SK-N-SH (cell line): ENCODE measurements at regions not wholly inside any gene's neighbourhood (a gene's known extent, or its start where the extent isn't known, plus 50 kb on each side); places are given as distances from the start of the nearest gene placed in this dataset.

Experiments
- CTCF ChIP-seq: fragments of 200-600 bp; sonication (generic); IDR thresholded peaks from 2 replicates; pipeline ENCODE4 v1.6.1; 2017; ENCODE audit warnings: antibody characterized with exemption, mild to moderate bottlenecking, moderate library complexity
- EZH2phosphoT487 ChIP-seq: fragments of 200-600 bp; sonication (generic); IDR thresholded peaks from 2 replicates; pipeline ENCODE4 v1.6.1; 2017; ENCODE audit warnings: low read depth, mixed run types, mild to moderate bottlenecking, antibody characterized with exemption, moderate library complexity, borderline replicate concordance
- FOXM1 ChIP-seq: IDR thresholded peaks from 2 replicates; pipeline ENCODE4 v1.4.0; 2012; ENCODE audit warnings: low read depth, mild to moderate bottlenecking
- GATA2 ChIP-seq: sonication (generic); formaldehyde crosslinking; IDR thresholded peaks from 2 replicates; pipeline ENCODE4 v1.5.0; 2020; ENCODE audit warnings: mild to moderate bottlenecking, missing genetic modification reagents
- MXI1 ChIP-seq: IDR thresholded peaks from 2 replicates; pipeline ENCODE4 v1.6.1; 2012; ENCODE audit warnings: mild to moderate bottlenecking, low read depth, low read length, improper control_type of control experiment
- NRF1 ChIP-seq: IDR thresholded peaks from 2 replicates; pipeline ENCODE4 v1.6.1; 2012; ENCODE audit warnings: low read depth, mild to moderate bottlenecking, low read length
- RAD21 ChIP-seq: IDR thresholded peaks from 2 replicates; pipeline ENCODE4 v1.6.1; 2012; ENCODE audit warnings: mild to moderate bottlenecking, low read length
- RXRA ChIP-seq: IDR thresholded peaks from 2 replicates; pipeline ENCODE4 v1.4.0; 2012; ENCODE audit warnings: low read depth, mild to moderate bottlenecking, borderline replicate concordance
- SIN3A ChIP-seq: IDR thresholded peaks from 2 replicates; pipeline ENCODE4 v1.6.1; 2012; ENCODE audit warnings: low read depth, mild to moderate bottlenecking, low read length, moderate library complexity, borderline replicate concordance
- SMC3 ChIP-seq: IDR thresholded peaks from 2 replicates; pipeline ENCODE4 v1.6.1; 2012; ENCODE audit warnings: low read depth, low read length, improper control_type of control experiment

- no peak for TF ChIP-seq RXRA
- TF ChIP-seq NRF1 = no peak
- TF ChIP-seq GATA2 (CRISPR knock-in tag) = peak; percentile 90
- TF ChIP-seq CTCF = no peak
- TF ChIP-seq SIN3A = no peak
- TF ChIP-seq FOXM1 = no peak
- no peak for TF ChIP-seq SMC3
- no peak for TF ChIP-seq MXI1
- TF ChIP-seq EZH2phosphoT487 = no peak
- no peak; the same call in 1 of the 2 replicates for TF ChIP-seq RAD21
Observed at GRCh38 chr2:58842501-58843155, 601.5 kb upstream of the FANCL start.
